ENCODE measurements at regions not wholly inside any gene's neighbourhood (a gene's known extent, or its start where the extent isn't known, plus 50 kb on each side); places are given as distances from the start of the nearest gene placed in this dataset.

GRCh38 chr6:134631398-134631924 is 313.5 kb upstream of the SGK1 start:
- H3K9me3 Mint-ChIP-seq, result no peaks in the 10 kb centered on the region
- no peak overlapping the region for H3K27ac Mint-ChIP-seq
- POLR2A ChIA-PET, result interaction anchor here (1.5 kb wide), 1 partner anchor 9 kb away, joined by 5 read pairs; no protein-coding TSS in a partner anchor
- TF ChIP-seq, protein P1, sequence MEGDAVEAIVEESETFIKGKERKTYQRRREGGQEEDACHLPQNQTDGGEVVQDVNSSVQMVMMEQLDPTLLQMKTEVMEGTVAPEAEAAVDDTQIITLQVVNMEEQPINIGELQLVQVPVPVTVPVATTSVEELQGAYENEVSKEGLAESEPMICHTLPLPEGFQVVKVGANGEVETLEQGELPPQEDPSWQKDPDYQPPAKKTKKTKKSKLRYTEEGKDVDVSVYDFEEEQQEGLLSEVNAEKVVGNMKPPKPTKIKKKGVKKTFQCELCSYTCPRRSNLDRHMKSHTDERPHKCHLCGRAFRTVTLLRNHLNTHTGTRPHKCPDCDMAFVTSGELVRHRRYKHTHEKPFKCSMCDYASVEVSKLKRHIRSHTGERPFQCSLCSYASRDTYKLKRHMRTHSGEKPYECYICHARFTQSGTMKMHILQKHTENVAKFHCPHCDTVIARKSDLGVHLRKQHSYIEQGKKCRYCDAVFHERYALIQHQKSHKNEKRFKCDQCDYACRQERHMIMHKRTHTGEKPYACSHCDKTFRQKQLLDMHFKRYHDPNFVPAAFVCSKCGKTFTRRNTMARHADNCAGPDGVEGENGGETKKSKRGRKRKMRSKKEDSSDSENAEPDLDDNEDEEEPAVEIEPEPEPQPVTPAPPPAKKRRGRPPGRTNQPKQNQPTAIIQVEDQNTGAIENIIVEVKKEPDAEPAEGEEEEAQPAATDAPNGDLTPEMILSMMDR (IDR thresholded peaks at IDR 0.05), result no peak
- ATAC-seq, result no peak
- H3K27me3 Mint-ChIP-seq, result no peaks in the 10 kb centered on the region
- intact Hi-C loops (cut with micrococcal nuclease), result no loop called here
- no peak for DNase-seq
- H3K4me1 Mint-ChIP-seq (ENCODE audit: low read depth), result peaks cover 14% of the 10 kb centered on the region
- H3K36me3 Mint-ChIP-seq (ENCODE audit: low read depth), result no peaks in the 10 kb centered on the region
- H3K4me3 Mint-ChIP-seq, result no peak overlapping the region
- CTCF ChIA-PET, result interaction anchor here (2.1 kb wide), 1 partner anchor 10 kb away, joined by 10 read pairs; no protein-coding TSS in a partner anchor

- DNase-seq (no peak), ATAC-seq (no peak)
- ChIA-PET POLR2A (no interaction called here), CTCF (no interaction called here)
- Mint-ChIP-seq H3K4me3 (no peak overlapping the region), H3K27me3 (no peaks in the 10 kb centered on the region), H3K27ac (no peak overlapping the region), H3K9me3 (no peaks in the 10 kb centered on the region), H3K4me1 (ENCODE audit: low read depth) (peaks cover 10% of the 10 kb centered on the region), H3K36me3 (ENCODE audit: low read depth) (no peaks in the 10 kb centered on the region)
- intact Hi-C loops (cut with micrococcal nuclease), result no loop called here
- TF ChIP-seq, protein P1 (IDR thresholded peaks at IDR 0.05), result no peak
These were observed 312.7 kb upstream of the SGK1 start for GRCh38 chr6:134630508-134631121.

- POLR2A ChIA-PET, result no interaction called here
- TF ChIP-seq, protein P1 (IDR thresholded peaks at IDR 0.05), result no peak
- intact Hi-C loops (cut with micrococcal nuclease), result no loop called here
- no peak overlapping the region for H3K27ac Mint-ChIP-seq
- no peaks in the 10 kb centered on the region for H3K36me3 Mint-ChIP-seq (ENCODE audit: low read depth)
- ATAC-seq, result no peak
- no peak for DNase-seq
- H3K9me3 Mint-ChIP-seq, result no peaks in the 10 kb centered on the region
- no peak overlapping the region for H3K4me3 Mint-ChIP-seq
- H3K4me1 Mint-ChIP-seq (ENCODE audit: low read depth), result peaks cover 7% of the 10 kb centered on the region
- H3K27me3 Mint-ChIP-seq, result no peaks in the 10 kb centered on the region
- CTCF ChIA-PET, result interaction anchor here (0.7 to 1.4 kb wide), 4 partner anchors 12 to 194 kb away, joined by 3 to 7 read pairs (median 3); no protein-coding TSS in a partner anchor
These were observed 310.2 kb upstream of the SGK1 start for GRCh38 chr6:134628154-134628553.

GRCh38 chr6:134627707-134628106 is 309.8 kb upstream of the SGK1 start:
- ATAC-seq, result no peak
- Mint-ChIP-seq H3K27ac (no peak overlapping the region), H3K27me3 (no peaks in the 10 kb centered on the region), H3K36me3 (ENCODE audit: low read depth) (no peaks in the 10 kb centered on the region), H3K9me3 (no peaks in the 10 kb centered on the region), H3K4me3 (no peak overlapping the region), H3K4me1 (ENCODE audit: low read depth) (peaks cover 3% of the 10 kb centered on the region)
- CTCF ChIA-PET, result interaction anchor here (0.7 to 1.4 kb wide), 5 partner anchors 13 to 195 kb away, joined by 3 to 7 read pairs (median 3); no protein-coding TSS in a partner anchor
- intact Hi-C loops (cut with micrococcal nuclease), result no loop called here
- POLR2A ChIA-PET, result no interaction called here
- DNase-seq, result no peak
- TF ChIP-seq, protein P1 (IDR thresholded peaks at IDR 0.05), result no peak

DNA sequence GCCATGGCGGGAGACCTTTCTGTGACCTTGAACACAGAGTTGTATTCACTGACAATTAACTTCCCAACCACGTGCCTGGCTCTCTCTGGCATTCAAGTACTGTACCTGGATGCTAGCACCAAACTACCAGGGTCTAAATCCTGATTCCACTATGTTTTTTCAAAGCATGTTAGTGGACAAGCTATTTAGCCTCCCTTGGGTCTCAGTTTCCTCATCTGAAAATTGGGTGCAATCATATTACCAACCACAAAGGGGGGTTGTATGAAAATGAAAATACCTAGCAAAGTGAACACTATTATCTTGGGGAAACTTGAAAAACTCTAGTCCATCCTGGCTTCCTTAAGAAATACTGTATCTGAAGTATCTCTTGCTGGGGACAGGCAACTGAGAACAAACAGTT is 308.7 kb upstream of the SGK1 start:
- DNase-seq (no peak), ATAC-seq (no peak)
- Mint-ChIP-seq H3K4me3 (no peak overlapping the region), H3K36me3 (ENCODE audit: low read depth) (no peaks in the 10 kb centered on the region), H3K9me3 (no peaks in the 10 kb centered on the region), H3K4me1 (ENCODE audit: low read depth) (no peaks in the 10 kb centered on the region), H3K27me3 (no peaks in the 10 kb centered on the region), H3K27ac (no peak overlapping the region)
- intact Hi-C loops (cut with micrococcal nuclease), result no loop called here
- ChIA-PET POLR2A (no interaction called here), CTCF (no interaction called here)
- TF ChIP-seq, protein P1 (IDR thresholded peaks at IDR 0.05), result no peak
